GM21786 (cell line): ENCODE measurements at regions not wholly inside any gene's neighbourhood (a gene's known extent, or its start where the extent isn't known, plus 50 kb on each side); places are given as distances from the start of the nearest gene placed in this dataset.

Experiments used
- ATAC-seq: cut with Tn5 transposase; IDR thresholded peaks from one replicate; pipeline ENCODE4 v1.9.1; 2021; ENCODE audit not compliant: unreplicated experiment

GRCh38 chr9:68644831-68645230, 60.2 kb upstream of the PIP5K1B start:
- no peak for ATAC-seq

- ATAC-seq, result no peak
Observed at GRCh38 chr9:68648164-68648563, 56.9 kb upstream of the PIP5K1B start.

GRCh38 chr9:68648971-68649370, 56.1 kb upstream of the PIP5K1B start:
- ATAC-seq, result peak; percentile 32

GRCh38 chr9:68651280-68651893, 53.7 kb upstream of the PIP5K1B start:
- ATAC-seq, result no peak

- peak; percentile 82 for ATAC-seq
Observed at GRCh38 chr9:68653141-68653595, 51.9 kb upstream of the PIP5K1B start.

- ATAC-seq, result no peak
Observed at GRCh38 chr9:68654075-68654474, 51.0 kb upstream of the PIP5K1B start.
